ENCODE measurements at regions not wholly inside any gene's neighbourhood (a gene's known extent, or its start where the extent isn't known, plus 50 kb on each side); places are given as distances from the start of the nearest gene placed in this dataset.

GRCh38 chr1:5477716-5478115 lies 514.5 kb downstream of the NPHP4 start:
- no peaks in the 10 kb centered on the region for H3K4me1 ChIP-seq (ENCODE audit: control insufficient read depth in 2 of 2, insufficient read depth in 2 of 2, low read length in 2 of 2)
- H3K36me3 ChIP-seq (ENCODE audit: control insufficient read depth in 2 of 2, insufficient read depth in 2 of 2, low read length in 1 of 2): no peaks in the 10 kb centered on the region
- WGBS: 85% methylated on average over 11 of the region's 11 CpGs
- no peak for DNase-seq (ENCODE audit: low read depth in 6 of 9, low spot score in 9 of 9)
- no peak overlapping the region for H3K4me3 ChIP-seq (ENCODE audit: low read length in 2 of 2)
- H3K27me3 ChIP-seq (ENCODE audit: control insufficient read depth in 2 of 2, insufficient read depth in 1 of 2, low read length in 1 of 2): no peaks in the 10 kb centered on the region
- H3K9me3 ChIP-seq (ENCODE audit: control insufficient read depth in 2 of 2, insufficient read depth in 1 of 2, low read length in 1 of 2): no peaks in the 10 kb centered on the region
- H3K27ac ChIP-seq (ENCODE audit: low read depth in 1 of 2, low read length in 1 of 2): no peak overlapping the region

DNA sequence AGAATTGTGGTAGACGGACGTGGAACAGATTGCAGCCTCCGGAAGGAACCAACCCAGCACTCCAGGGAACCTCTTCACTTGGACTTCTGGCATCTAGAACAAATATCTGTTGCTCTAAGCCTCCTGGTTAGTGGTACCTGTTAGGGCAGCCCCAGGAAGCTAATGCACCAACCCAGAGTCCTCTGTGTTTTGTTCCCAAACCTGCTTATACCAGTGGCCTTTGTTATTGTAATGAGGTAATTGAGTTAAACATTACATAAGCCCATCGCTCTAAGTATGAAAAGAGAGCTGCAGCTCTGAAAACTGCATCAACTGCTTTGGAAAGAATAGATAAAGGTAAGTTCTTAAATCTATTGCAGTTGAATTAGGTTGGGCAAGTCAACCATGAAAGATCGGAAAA lies 516.7 kb downstream of the NPHP4 start:
- H3K9me3 ChIP-seq (ENCODE audit: control insufficient read depth in 2 of 2, insufficient read depth in 1 of 2, low read length in 1 of 2): no peaks in the 10 kb centered on the region
- H3K27me3 ChIP-seq (ENCODE audit: control insufficient read depth in 2 of 2, insufficient read depth in 1 of 2, low read length in 1 of 2): no peaks in the 10 kb centered on the region
- 89% methylated on average over 5 of the region's 5 CpGs for WGBS
- H3K4me3 ChIP-seq (ENCODE audit: low read length in 2 of 2): no peak overlapping the region
- no peaks in the 10 kb centered on the region for H3K4me1 ChIP-seq (ENCODE audit: control insufficient read depth in 2 of 2, insufficient read depth in 2 of 2, low read length in 2 of 2)
- no peaks in the 10 kb centered on the region for H3K36me3 ChIP-seq (ENCODE audit: control insufficient read depth in 2 of 2, insufficient read depth in 2 of 2, low read length in 1 of 2)
- no peak for DNase-seq (ENCODE audit: low read depth in 6 of 9, low spot score in 9 of 9)
- no peak overlapping the region for H3K27ac ChIP-seq (ENCODE audit: low read depth in 1 of 2, low read length in 1 of 2)

- no peaks in the 10 kb centered on the region for H3K27me3 ChIP-seq (ENCODE audit: control insufficient read depth in 2 of 2, insufficient read depth in 1 of 2, low read length in 1 of 2)
- DNase-seq (ENCODE audit: low read depth in 6 of 9, low spot score in 9 of 9): no peak
- 91% methylated on average over 12 of the region's 12 CpGs for WGBS
- no peak overlapping the region for H3K27ac ChIP-seq (ENCODE audit: low read depth in 1 of 2, low read length in 1 of 2)
- no peak overlapping the region for H3K4me3 ChIP-seq (ENCODE audit: low read length in 2 of 2)
- H3K9me3 ChIP-seq (ENCODE audit: control insufficient read depth in 2 of 2, insufficient read depth in 1 of 2, low read length in 1 of 2): no peaks in the 10 kb centered on the region
- H3K4me1 ChIP-seq (ENCODE audit: control insufficient read depth in 2 of 2, insufficient read depth in 2 of 2, low read length in 2 of 2): no peaks in the 10 kb centered on the region
- H3K36me3 ChIP-seq (ENCODE audit: control insufficient read depth in 2 of 2, insufficient read depth in 2 of 2, low read length in 1 of 2): no peaks in the 10 kb centered on the region
Measured at GRCh38 chr1:5473268-5473667, 519.0 kb downstream of the NPHP4 start.

- no peaks in the 10 kb centered on the region for H3K4me1 ChIP-seq (ENCODE audit: control insufficient read depth in 2 of 2, insufficient read depth in 2 of 2, low read length in 2 of 2)
- no peak overlapping the region for H3K27ac ChIP-seq (ENCODE audit: low read depth in 1 of 2, low read length in 1 of 2)
- H3K4me3 ChIP-seq (ENCODE audit: low read length in 2 of 2): no peak overlapping the region
- WGBS: 4% methylated on average over 3 of the region's 3 CpGs
- no peaks in the 10 kb centered on the region for H3K36me3 ChIP-seq (ENCODE audit: control insufficient read depth in 2 of 2, insufficient read depth in 2 of 2, low read length in 1 of 2)
- DNase-seq (ENCODE audit: low read depth in 6 of 9, low spot score in 9 of 9): no peak
- no peaks in the 10 kb centered on the region for H3K27me3 ChIP-seq (ENCODE audit: control insufficient read depth in 2 of 2, insufficient read depth in 1 of 2, low read length in 1 of 2)
- H3K9me3 ChIP-seq (ENCODE audit: control insufficient read depth in 2 of 2, insufficient read depth in 1 of 2, low read length in 1 of 2): peaks cover 0 to 3% of the 10 kb centered on the region in 2 donors
Measured at GRCh38 chr1:5466487-5466886, 525.7 kb downstream of the NPHP4 start.

DNA sequence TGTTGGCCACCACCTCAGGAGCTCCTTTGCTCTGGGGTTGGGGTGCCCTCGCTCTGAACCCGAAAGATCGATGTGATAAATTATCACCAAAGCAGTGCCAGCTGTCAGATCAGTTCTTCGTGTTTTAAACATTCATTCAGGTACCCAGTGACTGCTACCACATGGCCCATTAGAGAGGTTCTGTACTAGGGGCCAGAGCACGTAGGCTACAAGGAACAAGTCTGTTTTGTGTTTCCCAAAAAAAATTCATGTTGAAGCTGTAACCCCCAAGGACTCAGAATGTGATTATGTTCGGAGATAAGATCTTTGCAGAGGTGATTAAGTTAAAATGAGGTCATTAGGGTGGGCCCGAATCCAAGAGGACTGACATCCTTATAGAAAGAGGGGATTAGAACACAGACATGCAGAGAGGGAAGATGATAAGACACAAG lies 526.9 kb downstream of the NPHP4 start:
- H3K27me3 ChIP-seq (ENCODE audit: control insufficient read depth in 2 of 2, insufficient read depth in 1 of 2, low read length in 1 of 2): no peaks in the 10 kb centered on the region
- no peak for DNase-seq (ENCODE audit: low read depth in 6 of 9, low spot score in 9 of 9)
- no peaks in the 10 kb centered on the region for H3K4me1 ChIP-seq (ENCODE audit: control insufficient read depth in 2 of 2, insufficient read depth in 2 of 2, low read length in 2 of 2)
- no peak overlapping the region for H3K4me3 ChIP-seq (ENCODE audit: low read length in 2 of 2)
- H3K36me3 ChIP-seq (ENCODE audit: control insufficient read depth in 2 of 2, insufficient read depth in 2 of 2, low read length in 1 of 2): no peaks in the 10 kb centered on the region
- 87% methylated on average over 7 of the region's 7 CpGs for WGBS
- peaks cover 0 to 3% of the 10 kb centered on the region in 2 donors for H3K9me3 ChIP-seq (ENCODE audit: control insufficient read depth in 2 of 2, insufficient read depth in 1 of 2, low read length in 1 of 2)
- H3K27ac ChIP-seq (ENCODE audit: low read depth in 1 of 2, low read length in 1 of 2): no peak overlapping the region

DNA sequence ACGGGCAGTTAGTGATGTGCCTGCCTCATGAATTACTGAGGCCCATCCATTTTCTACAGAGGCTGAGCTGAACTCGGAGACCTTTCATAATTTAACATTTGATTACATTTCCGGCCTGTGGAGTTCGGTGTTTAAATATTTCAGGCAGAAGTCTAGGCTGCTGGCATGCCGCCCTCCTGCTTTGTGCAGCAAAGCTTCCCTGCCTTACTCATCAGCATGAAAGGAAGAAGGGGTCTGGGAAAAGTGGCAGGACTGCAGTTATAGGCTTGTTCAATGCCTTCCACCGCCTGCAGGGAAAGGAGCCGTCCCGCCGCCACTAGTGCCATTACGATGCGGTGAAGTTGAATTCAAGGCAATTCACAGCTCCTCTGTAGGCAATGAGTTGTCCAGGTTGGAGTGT lies 527.9 kb downstream of the NPHP4 start:
- peaks cover 0 to 3% of the 10 kb centered on the region in 2 donors for H3K9me3 ChIP-seq (ENCODE audit: control insufficient read depth in 2 of 2, insufficient read depth in 1 of 2, low read length in 1 of 2)
- 95% methylated on average over 11 of the region's 11 CpGs for WGBS
- no peak overlapping the region for H3K4me3 ChIP-seq (ENCODE audit: low read length in 2 of 2)
- no peaks in the 10 kb centered on the region for H3K36me3 ChIP-seq (ENCODE audit: control insufficient read depth in 2 of 2, insufficient read depth in 2 of 2, low read length in 1 of 2)
- no peaks in the 10 kb centered on the region for H3K27me3 ChIP-seq (ENCODE audit: control insufficient read depth in 2 of 2, insufficient read depth in 1 of 2, low read length in 1 of 2)
- no peaks in the 10 kb centered on the region for H3K4me1 ChIP-seq (ENCODE audit: control insufficient read depth in 2 of 2, insufficient read depth in 2 of 2, low read length in 2 of 2)
- H3K27ac ChIP-seq (ENCODE audit: low read depth in 1 of 2, low read length in 1 of 2): no peak overlapping the region
- no peak for DNase-seq (ENCODE audit: low read depth in 6 of 9, low spot score in 9 of 9)

DNA sequence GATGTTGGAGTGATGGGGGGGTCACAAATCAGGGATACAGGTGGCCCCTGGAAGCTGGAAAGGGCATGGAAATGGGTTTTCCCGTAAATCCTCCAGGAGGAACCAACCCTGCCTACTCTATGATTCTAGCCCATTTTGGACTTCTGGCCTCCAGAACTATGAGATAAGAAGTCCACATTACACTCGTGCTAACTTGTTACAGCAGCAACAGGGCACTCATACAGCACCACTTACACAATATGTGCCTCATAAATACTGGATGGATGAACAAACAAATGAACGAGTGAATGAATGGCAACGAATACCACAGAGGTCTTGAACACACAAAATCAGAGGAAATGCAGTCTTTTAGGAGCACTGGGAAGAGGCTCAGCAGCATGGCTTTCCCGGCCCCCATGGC lies 531.3 kb downstream of the NPHP4 start:
- H3K4me3 ChIP-seq (ENCODE audit: low read length in 2 of 2): no peak overlapping the region
- no peaks in the 10 kb centered on the region for H3K9me3 ChIP-seq (ENCODE audit: control insufficient read depth in 2 of 2, insufficient read depth in 1 of 2, low read length in 1 of 2)
- H3K27ac ChIP-seq (ENCODE audit: low read depth in 1 of 2, low read length in 1 of 2): no peak overlapping the region
- no peaks in the 10 kb centered on the region for H3K27me3 ChIP-seq (ENCODE audit: control insufficient read depth in 2 of 2, insufficient read depth in 1 of 2, low read length in 1 of 2)
- 95% methylated on average over 5 of the region's 5 CpGs for WGBS
- H3K36me3 ChIP-seq (ENCODE audit: control insufficient read depth in 2 of 2, insufficient read depth in 2 of 2, low read length in 1 of 2): no peaks in the 10 kb centered on the region
- no peak for DNase-seq (ENCODE audit: low read depth in 6 of 9, low spot score in 9 of 9)
- H3K4me1 ChIP-seq (ENCODE audit: control insufficient read depth in 2 of 2, insufficient read depth in 2 of 2, low read length in 2 of 2): no peaks in the 10 kb centered on the region

DNA sequence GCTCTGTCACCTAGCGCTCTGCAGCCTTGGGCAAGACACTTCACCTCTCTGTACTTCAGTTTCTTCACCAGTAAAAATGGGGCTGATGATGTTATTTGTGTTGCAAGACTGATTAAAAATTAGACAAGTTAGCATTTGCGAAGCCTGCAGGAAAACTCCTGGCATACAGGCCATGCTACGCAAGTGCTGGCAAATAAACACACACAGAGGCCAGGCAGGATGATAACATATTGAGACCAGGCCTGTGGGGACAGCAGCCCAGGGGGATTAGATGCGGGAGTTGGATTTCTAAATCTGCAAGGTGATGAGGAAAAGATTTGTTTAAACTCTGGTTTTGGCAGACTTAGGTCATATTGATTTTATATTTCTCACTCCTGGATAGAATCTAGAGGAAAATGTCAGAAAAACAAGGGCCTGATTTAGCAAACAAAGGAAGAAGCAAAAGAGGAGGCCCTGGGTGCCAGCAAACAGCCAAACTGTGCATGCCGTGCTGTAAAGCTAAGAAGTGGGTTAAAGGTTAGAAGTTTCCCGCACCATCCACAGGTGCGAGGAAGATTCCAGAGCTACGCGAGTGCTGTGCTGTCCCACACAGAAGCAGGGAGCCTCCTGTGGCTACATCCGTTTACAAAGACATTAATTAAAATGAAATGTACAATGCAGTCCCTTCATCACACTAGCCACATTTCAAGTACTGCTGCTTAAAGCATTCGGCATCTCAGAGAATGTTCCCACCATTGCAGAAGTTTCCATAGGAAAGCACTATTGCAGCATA lies 532.2 kb downstream of the NPHP4 start:
- DNase-seq (ENCODE audit: low read depth in 6 of 9, low spot score in 9 of 9): no peak
- no peaks in the 10 kb centered on the region for H3K27me3 ChIP-seq (ENCODE audit: control insufficient read depth in 2 of 2, insufficient read depth in 1 of 2, low read length in 1 of 2)
- H3K27ac ChIP-seq (ENCODE audit: low read depth in 1 of 2, low read length in 1 of 2): no peak overlapping the region
- H3K9me3 ChIP-seq (ENCODE audit: control insufficient read depth in 2 of 2, insufficient read depth in 1 of 2, low read length in 1 of 2): no peaks in the 10 kb centered on the region
- no peaks in the 10 kb centered on the region for H3K36me3 ChIP-seq (ENCODE audit: control insufficient read depth in 2 of 2, insufficient read depth in 2 of 2, low read length in 1 of 2)
- no peaks in the 10 kb centered on the region for H3K4me1 ChIP-seq (ENCODE audit: control insufficient read depth in 2 of 2, insufficient read depth in 2 of 2, low read length in 2 of 2)
- no peak overlapping the region for H3K4me3 ChIP-seq (ENCODE audit: low read length in 2 of 2)
- 87% methylated on average over 11 of the region's 11 CpGs for WGBS

DNA sequence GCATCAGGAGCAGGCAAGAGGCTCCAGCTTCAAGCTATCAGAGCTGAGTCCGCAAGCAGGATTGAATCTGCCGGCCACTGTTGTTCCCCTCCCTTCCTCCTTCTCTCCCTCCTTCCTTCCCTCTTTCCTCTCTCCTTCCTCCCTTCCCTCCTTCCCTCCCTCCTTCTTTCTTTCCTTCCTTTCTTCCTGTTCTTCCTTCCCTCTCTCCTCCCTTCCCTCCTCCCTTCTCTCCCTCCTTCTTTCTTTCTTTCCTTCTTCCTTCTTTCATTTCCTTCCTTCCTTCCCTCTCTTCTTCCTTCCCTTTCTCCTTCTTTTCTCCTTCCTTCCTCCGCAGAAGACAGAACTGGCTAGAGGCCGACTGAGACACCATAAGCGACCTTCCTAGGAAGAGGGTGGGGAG lies 534.0 kb downstream of the NPHP4 start:
- H3K4me3 ChIP-seq (ENCODE audit: low read length in 2 of 2): no peak overlapping the region
- H3K9me3 ChIP-seq (ENCODE audit: control insufficient read depth in 2 of 2, insufficient read depth in 1 of 2, low read length in 1 of 2): no peaks in the 10 kb centered on the region
- no peak for DNase-seq (ENCODE audit: low read depth in 6 of 9, low spot score in 9 of 9)
- 84% methylated on average over 5 of the region's 5 CpGs for WGBS
- no peak overlapping the region for H3K27ac ChIP-seq (ENCODE audit: low read depth in 1 of 2, low read length in 1 of 2)
- no peaks in the 10 kb centered on the region for H3K27me3 ChIP-seq (ENCODE audit: control insufficient read depth in 2 of 2, insufficient read depth in 1 of 2, low read length in 1 of 2)
- H3K36me3 ChIP-seq (ENCODE audit: control insufficient read depth in 2 of 2, insufficient read depth in 2 of 2, low read length in 1 of 2): no peaks in the 10 kb centered on the region
- H3K4me1 ChIP-seq (ENCODE audit: control insufficient read depth in 2 of 2, insufficient read depth in 2 of 2, low read length in 2 of 2): no peaks in the 10 kb centered on the region

Measured in thymus (tissue), 11 donors.